ENCODE measurements at regions not wholly inside any gene's neighbourhood (a gene's known extent, or its start where the extent isn't known, plus 50 kb on each side); places are given as distances from the start of the nearest gene placed in this dataset.

GRCh38 chr9:88659126-88659525, 124.1 kb downstream of the NXNL2 start:
- no peak for DNase-seq

- no peak for DNase-seq
Measured at GRCh38 chr9:88660611-88661010, 125.6 kb downstream of the NXNL2 start.

GRCh38 chr9:88661759-88662158, 126.8 kb downstream of the NXNL2 start:
- no peak for DNase-seq

GRCh38 chr9:88663771-88664419, 128.9 kb downstream of the NXNL2 start:
- DNase-seq, result no peak

GRCh38 chr9:88664773-88665172, 129.8 kb downstream of the NXNL2 start:
- DNase-seq, result no peak

GRCh38 chr9:88672874-88673689, 138.1 kb downstream of the NXNL2 start:
- DNase-seq, result no peak

GRCh38 chr9:88673886-88674285, 138.9 kb downstream of the NXNL2 start:
- DNase-seq, result no peak

GRCh38 chr9:88676644-88677043, 141.7 kb downstream of the NXNL2 start:
- no peak for DNase-seq

- DNase-seq, result no peak
Measured at GRCh38 chr9:88678008-88678407, 143.0 kb downstream of the NXNL2 start.

GRCh38 chr9:88678431-88678830, 143.5 kb downstream of the NXNL2 start:
- DNase-seq, result no peak

GRCh38 chr9:88680041-88680440, 145.1 kb downstream of the NXNL2 start:
- no peak for DNase-seq

- DNase-seq, result no peak
Measured at GRCh38 chr9:88680505-88681160, 145.7 kb downstream of the NXNL2 start.

GRCh38 chr9:88681434-88681833, 146.5 kb downstream of the NXNL2 start:
- no peak for DNase-seq

GRCh38 chr9:88682431-88682831, 147.5 kb downstream of the NXNL2 start:
- DNase-seq, result no peak

- no peak for DNase-seq
Measured at GRCh38 chr9:88684046-88684445, 149.1 kb downstream of the NXNL2 start.

GRCh38 chr9:88684845-88685244, 149.9 kb downstream of the NXNL2 start:
- DNase-seq, result no peak

GRCh38 chr9:88685966-88686365, 151.0 kb downstream of the NXNL2 start:
- no peak for DNase-seq

GRCh38 chr9:88689509-88690298, 154.7 kb downstream of the NXNL2 start:
- DNase-seq, result no peak

- no peak for DNase-seq
Measured at GRCh38 chr9:88690628-88691027, 155.7 kb downstream of the NXNL2 start.

- DNase-seq, result no peak
Measured at GRCh38 chr9:88691091-88691490, 156.1 kb downstream of the NXNL2 start.

- no peak for DNase-seq
Measured at GRCh38 chr9:88691811-88692210, 156.8 kb downstream of the NXNL2 start.

- DNase-seq, result no peak
Measured at GRCh38 chr9:88692827-88693226, 157.8 kb downstream of the NXNL2 start.

GRCh38 chr9:88694625-88695024, 159.6 kb downstream of the NXNL2 start:
- DNase-seq, result no peak
